HG02981 (cell line): ENCODE measurements at regions not wholly inside any gene's neighbourhood (a gene's known extent, or its start where the extent isn't known, plus 50 kb on each side); places are given as distances from the start of the nearest gene placed in this dataset.

Experiments used
- ATAC-seq: cut with Tn5 transposase; IDR thresholded peaks from one replicate; pipeline ENCODE4 v1.9.1; 2021; ENCODE audit warnings: mild to moderate bottlenecking, moderate library complexity; ENCODE audit not compliant: unreplicated experiment

DNA sequence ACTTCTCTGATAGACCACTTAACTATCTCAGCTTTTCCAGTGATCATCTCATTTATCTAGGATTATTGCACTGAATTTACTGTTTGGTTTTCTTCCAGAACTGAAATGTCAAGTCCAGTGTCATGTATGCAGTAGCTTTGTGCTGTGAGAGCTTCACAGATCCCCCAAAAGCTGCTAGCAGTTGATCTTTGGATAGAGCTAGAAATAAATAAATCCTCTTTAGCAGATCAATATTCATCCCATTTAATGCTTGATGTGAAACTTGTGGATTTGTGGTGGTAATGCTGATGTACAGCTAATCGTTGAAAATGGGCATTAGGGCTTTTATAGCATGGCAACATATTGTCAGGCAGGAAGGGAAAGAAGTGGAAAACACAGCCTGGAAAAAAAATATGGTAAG, 509.6 kb upstream of the FAM241A start:
- ATAC-seq = no peak

DNA sequence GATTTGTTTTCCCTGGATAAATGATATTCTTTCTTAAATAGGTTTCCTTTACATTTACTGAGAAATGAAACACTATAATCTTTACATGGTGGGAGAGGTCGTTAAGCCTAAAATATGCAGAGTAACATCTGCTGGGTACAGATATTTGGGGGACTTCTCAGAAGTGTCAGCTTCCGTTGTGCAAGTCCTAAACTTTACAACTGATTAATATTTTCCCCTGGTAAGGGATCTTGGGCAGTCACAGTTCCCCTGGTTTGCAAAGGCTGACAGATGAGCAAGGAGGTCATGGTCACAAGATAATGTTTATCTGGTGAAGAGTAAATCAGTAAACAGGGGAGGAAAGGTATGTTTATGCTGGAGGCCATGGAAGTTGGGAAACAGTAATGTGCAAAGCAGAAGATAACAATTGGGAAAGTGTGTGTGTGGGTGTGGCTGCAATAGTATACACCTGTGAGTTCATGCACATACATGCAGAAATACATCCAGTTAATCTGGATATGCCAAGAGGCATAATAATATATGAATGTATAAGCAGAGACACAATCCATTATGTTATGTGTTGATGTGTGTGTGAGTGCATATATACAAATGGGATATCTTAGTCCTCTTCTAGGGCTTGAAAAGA, 508.2 kb upstream of the FAM241A start:
- no peak for ATAC-seq

DNA sequence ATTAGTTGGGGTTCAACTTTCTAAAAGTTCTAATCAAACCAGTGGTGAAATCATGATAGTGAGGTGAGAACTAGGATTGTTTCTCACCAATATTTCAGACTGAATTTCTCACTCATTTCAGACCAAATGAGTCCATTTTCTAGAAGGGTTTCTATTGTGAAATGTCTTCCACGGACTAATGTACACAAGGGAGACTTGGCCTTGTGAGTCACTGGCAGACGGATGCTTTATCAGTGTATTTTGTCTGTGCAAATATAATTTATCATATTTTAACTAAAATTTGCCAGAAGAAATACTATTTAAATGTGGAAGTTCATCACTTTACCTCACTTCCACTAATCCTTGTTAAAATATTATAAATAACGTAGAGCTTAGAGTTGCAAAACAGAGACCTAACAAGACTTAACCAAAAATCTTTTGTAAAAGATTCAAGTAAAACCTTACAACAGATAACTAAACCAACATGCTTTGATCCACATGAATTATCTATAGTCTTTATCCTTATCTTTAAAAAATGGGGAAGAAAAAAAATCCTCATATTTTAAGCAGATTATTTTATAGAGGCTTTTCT, 506.0 kb upstream of the FAM241A start:
- ATAC-seq = no peak

DNA sequence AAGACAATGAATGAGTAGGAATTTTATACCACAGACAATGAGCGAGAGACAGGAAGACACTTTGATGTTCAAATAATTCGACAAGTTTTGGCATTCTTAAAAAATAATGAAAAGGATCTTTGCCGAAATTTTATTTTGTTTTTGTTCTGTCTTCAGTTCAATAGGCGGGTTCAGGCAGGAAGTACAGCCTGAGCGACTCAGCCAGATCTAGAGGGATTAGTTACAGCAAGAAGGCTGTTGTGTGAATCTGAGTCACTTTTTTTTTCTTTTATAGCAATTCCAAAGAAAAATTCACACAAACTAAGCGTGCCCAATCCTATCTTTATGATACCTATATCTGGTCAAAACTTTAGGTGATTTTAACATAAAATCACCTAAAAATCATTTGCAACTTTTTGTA, 505.4 kb upstream of the FAM241A start:
- no peak for ATAC-seq

DNA sequence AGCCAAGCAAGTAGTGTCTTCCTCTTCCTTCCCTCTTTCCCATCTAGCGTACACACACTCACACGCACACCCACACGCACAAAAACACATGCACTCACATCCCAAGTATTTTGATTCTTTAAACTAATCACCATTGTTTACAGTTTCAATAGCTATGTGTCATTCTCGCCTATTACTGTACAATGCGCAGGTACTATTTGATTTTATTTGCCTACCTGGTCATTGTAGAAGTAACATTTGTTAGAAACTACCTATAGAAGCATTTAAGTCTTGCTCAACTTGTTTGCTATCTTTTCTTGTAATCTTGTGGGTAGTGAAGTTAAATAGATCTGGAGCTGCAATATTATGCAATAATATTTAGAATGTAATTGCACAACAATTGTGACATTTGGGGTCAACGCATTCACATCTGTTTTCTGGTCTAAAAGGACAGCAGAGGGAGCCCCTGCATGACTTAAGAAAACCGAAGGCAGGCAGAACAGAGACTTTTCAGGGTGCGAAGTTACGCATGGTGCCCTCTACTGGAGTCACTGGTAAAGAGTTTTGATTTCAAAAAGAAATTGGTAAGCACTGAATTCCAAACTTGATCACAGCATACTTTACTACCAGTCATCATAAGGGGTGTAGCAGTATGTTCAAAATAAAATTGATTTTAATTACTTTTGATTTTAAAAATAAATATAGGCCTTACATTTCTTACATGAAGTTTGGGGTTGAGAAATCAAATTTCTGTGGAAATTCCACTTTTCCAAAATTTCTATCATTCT, 503.3 kb upstream of the FAM241A start:
- peak; percentile 96 for ATAC-seq

DNA sequence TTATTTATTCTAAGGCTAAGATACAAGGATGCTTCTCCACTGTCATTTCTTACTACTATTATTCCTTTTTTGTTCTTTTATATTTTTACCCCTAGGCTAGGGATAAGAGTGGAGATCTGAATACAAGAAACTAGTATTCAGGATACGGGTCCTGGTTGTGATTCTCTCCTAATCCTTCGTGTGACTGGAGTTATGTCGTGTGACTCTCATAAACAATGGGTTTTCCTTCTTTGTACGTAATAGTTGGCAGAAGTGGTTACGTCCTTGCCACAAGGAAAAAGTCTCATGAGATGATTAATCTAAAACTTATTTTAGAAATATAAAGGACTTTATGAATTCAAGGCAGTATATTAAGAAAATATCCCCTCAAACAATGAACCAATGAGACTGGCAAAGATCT, 497.2 kb upstream of the FAM241A start:
- no peak for ATAC-seq

DNA sequence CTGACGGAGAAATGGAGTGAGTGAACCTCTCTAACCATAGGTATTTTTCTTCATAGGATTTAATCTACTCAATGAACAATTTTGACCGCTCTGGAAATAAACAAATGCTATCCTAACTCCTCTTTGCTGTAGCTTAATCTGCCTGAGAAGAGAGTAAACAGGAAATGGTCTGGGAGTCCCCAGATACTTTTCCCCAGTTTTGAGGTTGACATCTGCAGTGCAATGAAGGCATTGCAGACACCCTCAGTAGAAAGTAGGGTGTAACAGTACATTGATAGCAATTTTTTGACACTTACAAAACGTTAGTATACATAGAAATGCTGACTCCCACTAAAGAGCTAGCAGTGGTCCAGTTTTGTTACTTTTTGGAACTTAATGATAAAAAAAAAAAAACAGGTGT, 495.9 kb upstream of the FAM241A start:
- no peak for ATAC-seq

DNA sequence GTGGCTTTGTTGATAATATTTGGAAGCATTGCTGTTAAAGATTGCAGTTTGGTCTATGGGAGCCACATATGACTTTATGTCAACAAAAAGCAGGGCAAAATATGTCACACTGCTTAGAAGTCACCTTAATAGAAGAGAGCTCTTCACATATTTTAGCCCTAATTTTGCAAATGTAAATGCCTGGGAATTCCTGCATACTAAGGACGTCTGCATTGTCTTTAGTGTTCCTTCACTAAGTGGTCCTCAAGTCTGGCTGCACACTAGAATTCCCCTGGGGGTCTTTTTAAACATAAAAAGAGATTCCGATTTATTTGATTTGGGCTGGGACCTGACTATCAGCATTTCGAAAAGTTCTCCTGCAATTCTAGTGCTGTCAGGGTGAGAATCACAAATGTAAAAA, 495.1 kb upstream of the FAM241A start:
- ATAC-seq = no peak

DNA sequence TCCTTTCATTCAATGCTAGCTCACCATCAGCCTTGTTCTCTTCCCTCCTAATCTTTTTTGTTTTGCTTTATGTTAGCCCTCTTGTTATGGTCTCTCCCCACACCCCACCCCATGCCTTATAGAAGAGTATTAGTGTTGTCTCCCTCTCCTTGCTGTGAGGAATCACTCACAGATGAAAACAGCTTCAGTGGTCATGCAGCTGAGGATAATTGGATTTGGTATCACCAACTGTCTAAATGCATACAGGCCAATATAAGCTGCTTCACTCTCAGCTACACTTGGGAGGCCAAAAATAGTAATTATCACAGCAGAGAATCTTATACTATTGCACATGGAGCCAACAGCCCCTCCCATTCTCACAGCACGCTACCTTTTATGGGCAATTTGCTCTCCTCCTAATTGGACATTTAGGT, 494.6 kb upstream of the FAM241A start:
- no peak for ATAC-seq

DNA sequence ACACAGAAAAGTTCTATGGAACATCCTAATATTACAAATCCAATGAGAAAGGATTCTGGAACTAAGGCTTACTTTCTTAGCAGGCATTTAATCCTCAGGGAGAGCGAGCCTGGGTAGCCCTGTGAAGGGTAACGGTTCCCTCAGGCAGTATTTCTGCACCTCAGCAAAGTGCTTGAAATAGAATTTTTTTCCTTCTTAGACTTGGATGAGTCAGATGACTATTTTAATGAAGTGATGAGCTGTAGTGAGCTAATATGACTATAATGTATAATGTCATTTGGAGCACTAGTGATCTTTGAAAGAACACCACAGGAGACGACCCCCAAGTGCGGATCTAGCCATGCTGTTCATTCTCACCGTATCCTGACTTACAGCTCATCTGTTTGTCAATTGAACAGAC, 493.0 kb upstream of the FAM241A start:
- ATAC-seq = no peak

DNA sequence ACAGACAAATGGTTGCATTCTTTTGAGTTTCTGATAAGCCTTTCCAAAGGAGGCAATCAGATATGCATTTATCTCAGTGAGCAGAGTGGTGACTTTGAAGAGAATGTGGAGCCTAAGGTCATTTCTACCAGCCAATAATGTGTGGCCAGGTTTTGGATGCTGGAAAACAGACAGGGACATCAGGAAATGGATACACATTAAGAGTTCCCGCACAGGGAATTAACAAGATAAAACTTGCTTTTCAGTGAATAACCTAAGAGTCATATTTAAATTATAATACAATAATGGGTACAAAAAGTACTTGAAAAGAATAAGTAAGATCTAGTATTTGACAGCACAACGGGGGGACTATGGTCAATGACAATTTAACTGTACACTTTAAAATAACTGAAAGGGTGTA, 492.3 kb upstream of the FAM241A start:
- ATAC-seq = no peak

DNA sequence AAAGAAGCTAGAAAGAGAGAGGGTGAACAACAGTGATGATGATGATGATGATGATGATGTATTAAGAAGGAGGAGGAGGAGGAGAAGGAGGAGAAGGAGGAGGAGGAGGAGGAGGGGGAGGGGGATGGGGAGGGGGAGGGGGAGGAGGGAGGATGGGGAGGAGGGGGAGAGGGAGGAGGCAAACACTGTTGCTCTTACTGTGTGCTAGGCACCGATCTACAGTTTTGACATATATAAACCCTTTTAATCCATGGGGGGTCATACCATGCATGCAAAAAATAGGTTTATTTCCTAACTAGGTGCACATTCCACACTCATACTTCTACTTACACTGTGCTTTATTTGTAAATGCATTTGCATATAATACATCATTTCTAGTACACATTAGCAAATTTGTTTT, 482.8 kb upstream of the FAM241A start:
- ATAC-seq = no peak

DNA sequence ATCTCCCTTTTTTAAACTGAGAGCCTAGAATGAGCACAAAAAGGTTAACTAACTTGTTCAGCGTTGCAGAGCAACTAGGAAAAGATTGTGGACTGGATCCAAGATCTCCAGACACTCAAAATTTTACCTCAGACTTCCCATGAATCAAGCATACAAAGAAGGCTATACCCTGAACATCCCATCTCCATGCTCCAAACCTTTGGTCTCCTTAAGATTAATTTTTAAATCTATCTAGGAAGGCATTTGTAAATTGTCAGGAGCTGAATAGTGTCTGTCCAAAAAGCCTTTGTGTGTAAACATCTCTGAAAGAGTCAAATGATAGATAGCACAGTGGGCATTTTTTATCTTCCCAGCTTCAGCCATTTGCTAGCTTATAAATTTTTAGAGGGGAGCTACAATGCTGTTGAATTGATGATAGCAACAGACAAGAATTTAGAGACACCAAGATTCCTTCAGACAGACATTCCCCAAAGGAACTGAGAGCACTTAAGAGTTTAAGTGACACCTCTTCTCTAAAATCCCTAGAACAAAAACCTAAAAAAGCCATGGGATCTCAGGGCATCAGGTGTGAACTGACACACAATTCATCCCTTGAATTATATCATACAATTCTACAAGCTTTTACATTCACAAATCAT, 480.8 kb upstream of the FAM241A start:
- ATAC-seq = no peak

DNA sequence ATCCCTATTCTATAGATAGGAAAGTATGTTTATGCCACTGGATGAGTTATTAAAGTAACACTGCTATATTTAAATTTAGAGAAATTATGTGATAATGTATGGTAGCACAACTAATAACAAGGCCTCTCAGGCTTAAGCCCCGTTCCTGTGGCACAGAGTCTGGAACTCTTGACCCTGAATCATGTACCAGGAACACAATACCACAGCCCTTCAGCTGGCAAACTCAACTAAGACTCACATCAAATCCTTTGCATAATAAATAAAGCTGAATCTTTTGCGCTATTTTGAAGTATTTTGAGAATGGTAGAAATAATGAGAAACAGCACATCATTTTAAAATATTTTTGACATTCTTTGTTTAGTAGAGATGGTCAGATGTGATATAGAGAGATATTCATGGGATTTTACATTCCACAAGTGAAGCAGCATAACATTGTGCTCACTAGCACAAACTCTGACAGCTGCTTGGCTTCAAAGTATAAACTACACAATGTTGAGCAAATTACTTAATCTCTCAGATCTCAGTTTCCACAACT, 478.4 kb upstream of the FAM241A start:
- no peak for ATAC-seq

DNA sequence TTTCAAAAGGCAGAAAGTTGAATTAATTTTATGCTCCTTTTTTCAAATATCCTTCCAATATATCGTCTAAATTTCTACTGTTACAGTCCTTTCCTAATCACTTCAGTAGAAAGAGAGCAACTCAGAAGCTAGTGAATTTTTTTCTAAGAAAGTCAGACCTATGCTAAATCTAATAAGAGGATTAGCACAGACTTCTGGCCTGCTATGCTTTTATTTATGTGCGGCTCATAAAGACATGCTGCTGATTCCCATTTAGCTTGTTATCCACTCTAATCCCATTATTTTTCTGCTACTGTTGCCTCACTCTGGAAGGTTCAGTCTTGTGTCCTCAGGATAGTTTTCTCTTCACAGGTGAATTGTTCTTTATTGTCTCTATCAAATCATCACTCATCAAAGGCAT, 473.5 kb upstream of the FAM241A start:
- no peak for ATAC-seq

DNA sequence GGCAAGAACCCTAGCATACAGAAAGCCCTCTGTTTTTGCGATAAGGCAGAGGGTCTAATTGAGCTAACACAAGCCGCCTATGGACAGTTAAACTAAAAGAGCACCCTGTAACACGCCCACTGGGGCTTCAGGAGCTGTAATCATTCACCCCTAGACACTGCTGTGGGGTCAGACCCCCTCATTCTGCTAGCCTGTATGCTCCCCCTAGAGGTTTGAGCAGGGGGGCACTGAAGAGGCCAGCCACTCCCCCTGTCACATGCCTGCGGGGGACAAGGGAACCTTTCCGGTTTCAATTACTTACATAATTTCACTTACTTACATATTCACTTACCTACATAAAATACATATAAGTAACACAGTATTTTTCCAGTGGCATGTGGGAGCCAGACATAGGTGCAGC, 469.5 kb upstream of the FAM241A start:
- ATAC-seq = no peak

DNA sequence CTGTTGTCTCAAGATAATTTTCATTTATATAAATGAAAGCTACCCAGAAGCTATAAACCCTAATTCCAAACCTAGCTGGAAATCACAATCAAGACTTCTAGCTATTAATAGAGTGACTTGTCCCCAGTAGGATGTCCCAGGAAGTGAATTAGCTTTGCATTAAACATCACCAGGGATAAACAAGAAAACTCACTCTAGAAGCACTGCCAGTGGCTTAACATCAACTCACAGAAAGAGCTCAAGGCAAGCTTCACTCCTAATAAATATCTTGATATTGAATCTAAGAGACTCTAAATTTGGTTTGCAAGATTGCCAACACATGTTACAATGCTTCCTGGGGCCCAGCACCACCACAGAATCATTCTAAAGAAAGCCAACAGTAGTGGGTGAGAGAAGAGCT, 468.7 kb upstream of the FAM241A start:
- ATAC-seq = no peak

DNA sequence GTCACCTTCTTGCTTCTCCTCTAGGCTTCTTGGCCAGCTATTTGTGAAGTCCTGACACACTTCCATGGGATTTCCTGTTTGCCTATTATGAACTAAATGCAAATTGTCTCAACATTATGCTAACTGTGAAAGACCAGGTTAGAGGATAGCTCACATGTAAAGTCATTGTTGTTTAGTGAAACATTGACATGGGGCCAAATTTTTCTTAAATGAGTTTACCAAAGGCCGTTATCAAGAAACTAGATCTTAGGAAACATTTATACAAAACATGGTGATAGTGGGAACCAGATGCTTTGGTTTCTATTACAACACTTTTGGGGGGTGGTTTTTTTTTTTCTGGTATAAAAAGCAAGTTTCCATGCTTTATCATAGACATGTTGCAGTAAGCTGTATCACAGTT, 466.8 kb upstream of the FAM241A start:
- no peak for ATAC-seq

DNA sequence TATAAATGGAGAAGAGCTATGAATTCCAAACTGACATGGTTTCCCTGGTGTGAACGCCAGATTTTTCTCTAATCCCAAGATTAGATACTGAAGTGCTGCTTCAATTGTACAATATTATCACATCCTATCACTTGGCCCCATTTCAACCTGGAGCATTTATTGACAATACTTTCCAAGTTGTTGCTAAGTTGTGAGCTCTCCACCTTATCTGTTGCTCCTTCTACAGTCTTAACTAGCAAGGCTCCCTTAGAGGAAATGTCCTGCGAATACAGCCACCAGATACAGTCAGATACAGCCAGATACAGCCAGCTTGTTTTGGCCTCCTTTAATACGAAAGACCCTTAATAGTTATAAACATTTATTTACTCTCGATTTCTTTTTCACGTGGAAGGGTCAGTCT, 466.3 kb upstream of the FAM241A start:
- no peak for ATAC-seq

DNA sequence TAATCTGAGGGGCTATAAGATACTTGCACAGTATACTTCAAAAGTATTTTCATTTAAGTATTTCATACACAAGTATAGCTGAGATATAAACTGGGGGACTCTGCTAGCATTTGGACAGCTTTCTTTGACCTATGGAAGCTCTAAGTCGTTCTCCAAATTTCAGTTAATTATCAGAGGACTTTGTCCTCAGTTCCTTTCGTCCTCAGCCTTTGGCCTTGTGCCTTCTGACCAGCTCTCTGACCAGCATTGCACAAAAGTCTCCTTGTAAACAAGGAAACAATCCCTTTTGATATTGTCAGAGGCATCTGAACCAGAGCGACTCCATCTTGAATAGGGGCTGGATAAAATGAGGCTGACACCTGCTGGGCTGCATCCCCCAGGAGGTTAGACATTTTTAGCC, 464.0 kb upstream of the FAM241A start:
- no peak for ATAC-seq

DNA sequence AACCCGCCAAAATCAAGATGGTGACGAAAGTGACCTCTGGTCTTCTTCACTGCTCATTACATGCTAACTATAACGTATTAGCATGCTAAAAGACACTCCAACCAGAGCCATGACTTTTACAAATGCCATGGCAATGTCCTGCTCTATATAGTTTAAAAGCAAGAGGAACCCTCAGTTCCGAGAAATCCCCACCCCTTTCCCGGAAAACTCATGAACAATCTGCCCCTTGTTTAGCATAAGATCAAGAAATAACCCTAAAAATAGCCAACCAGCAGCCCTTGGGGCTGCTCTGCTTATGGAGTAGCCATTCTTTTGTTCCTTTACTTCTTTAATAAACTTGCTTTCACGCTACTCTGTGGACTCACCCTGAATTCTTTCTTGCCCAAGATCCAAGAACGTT, 463.5 kb upstream of the FAM241A start:
- ATAC-seq = no peak

DNA sequence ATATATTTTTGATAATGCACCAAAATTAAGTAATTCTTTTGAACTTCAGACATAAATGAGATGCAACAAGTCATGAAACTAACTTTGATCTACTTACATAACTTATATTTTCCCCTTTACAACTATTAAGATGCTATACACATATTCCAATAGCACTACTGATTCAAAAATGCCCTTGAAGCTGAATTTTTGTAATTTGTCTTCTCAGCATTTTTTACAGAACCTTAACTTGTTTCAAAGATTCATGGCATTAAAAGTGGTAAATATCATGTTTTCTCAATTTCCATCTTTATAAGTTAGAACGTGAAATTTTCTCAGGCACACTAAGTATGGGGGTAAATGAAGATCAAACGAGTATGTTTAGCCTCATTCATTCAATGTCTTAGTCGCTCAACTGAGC, 460.0 kb upstream of the FAM241A start:
- ATAC-seq = no peak
